ENCODE measurements at regions not wholly inside any gene's neighbourhood (a gene's known extent, or its start where the extent isn't known, plus 50 kb on each side); places are given as distances from the start of the nearest gene placed in this dataset.

DNA sequence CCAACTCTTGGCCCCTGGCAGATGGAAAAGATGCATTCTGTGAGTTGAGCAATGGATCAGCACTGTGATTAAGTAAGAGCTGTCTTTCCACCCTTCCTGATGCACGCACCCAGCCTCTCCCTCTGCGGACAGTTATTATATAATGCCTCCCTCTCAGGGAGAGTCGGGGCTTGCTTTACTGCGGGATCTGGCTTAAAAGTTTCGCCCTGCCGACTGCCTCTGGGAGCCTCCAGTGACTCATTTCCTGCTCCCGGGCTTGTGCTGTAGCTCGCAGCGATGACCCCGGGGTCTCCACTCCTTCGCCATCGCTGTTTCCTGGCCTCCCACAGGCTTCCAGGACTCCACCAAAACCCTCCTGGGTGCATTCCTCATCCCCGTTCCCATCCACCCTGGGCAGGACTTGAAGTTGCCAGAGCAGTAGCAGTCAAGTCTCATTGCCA lies 107.4 kb upstream of the SLC7A1 start:
- H3K4me3 ChIP-seq = no peak overlapping the region
- no peak for DNase-seq (ENCODE audit: extremely low spot score)
- no peak overlapping the region for H3K27ac ChIP-seq (replicated peaks in 1 of 4)
- H3K4me1 ChIP-seq = no peaks in the 10 kb centered on the region
- WGBS = 72% methylated on average over 13 of the region's 13 CpGs
- TF ChIP-seq POLR2A (IDR thresholded peaks at IDR 0.05; ENCODE audit: low read depth) = no peak
- TF ChIP-seq EP300 (IDR thresholded peaks at IDR 0.05) = no peak
- TF ChIP-seq, protein P1, sequence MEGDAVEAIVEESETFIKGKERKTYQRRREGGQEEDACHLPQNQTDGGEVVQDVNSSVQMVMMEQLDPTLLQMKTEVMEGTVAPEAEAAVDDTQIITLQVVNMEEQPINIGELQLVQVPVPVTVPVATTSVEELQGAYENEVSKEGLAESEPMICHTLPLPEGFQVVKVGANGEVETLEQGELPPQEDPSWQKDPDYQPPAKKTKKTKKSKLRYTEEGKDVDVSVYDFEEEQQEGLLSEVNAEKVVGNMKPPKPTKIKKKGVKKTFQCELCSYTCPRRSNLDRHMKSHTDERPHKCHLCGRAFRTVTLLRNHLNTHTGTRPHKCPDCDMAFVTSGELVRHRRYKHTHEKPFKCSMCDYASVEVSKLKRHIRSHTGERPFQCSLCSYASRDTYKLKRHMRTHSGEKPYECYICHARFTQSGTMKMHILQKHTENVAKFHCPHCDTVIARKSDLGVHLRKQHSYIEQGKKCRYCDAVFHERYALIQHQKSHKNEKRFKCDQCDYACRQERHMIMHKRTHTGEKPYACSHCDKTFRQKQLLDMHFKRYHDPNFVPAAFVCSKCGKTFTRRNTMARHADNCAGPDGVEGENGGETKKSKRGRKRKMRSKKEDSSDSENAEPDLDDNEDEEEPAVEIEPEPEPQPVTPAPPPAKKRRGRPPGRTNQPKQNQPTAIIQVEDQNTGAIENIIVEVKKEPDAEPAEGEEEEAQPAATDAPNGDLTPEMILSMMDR (IDR thresholded peaks at IDR 0.05) = no peak
- TF ChIP-seq POLR2AphosphoS5 (IDR thresholded peaks at IDR 0.05) = no peak
- intact Hi-C loops (cut with DNase I) = loop anchor here (10.0 kb wide), 1 partner anchor 198 kb away; no protein-coding TSS in a partner anchor
- H3K36me3 ChIP-seq = no peaks in the 10 kb centered on the region
- peaks cover 0 to 6% (median 0%) of the 10 kb centered on the region in 4 donors for H3K9me3 ChIP-seq
- H3K27me3 ChIP-seq = peaks cover 0 to 3% (median 0%) of the 10 kb centered on the region in 4 donors

DNA sequence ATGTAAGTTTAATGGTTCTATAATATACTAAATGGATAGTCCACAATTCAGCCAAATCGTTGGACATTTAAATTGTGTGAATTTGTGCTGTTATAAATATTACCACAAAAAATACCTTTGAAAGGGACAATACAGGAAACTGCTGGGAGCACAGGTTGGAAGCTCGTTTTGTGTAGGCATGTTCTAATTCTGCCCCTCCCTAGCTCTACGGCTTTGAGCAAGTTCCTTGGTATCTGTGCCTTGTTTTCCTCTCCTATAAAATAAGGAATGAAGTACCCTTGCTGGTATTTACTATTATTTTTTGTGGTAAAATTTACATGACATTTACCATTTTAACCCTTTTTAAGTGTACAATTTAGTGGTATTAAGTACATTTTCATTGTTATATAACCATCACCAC lies 102.6 kb upstream of the SLC7A1 start:
- Histone ChIP-seq H3K36me3 (no peaks in the 10 kb centered on the region), H3K27ac (replicated peaks in 1 of 4) (no peak overlapping the region), H3K27me3 (peaks cover 0 to 3% (median 0%) of the 10 kb centered on the region in 4 donors), H3K4me1 (no peaks in the 10 kb centered on the region), H3K4me3 (no peak overlapping the region), H3K9me3 (no peaks in the 10 kb centered on the region)
- intact Hi-C loops (cut with DNase I) = no loop called here
- TF ChIP-seq, protein P1 (IDR thresholded peaks at IDR 0.05) = no peak
- TF ChIP-seq POLR2AphosphoS5 (IDR thresholded peaks at IDR 0.05) (no peak), EP300 (IDR thresholded peaks at IDR 0.05) (no peak), POLR2A (IDR thresholded peaks at IDR 0.05; ENCODE audit: low read depth) (no peak)
- 88% methylated on average over 3 of the region's 3 CpGs for WGBS
- DNase-seq (ENCODE audit: extremely low spot score) = no peak

DNA sequence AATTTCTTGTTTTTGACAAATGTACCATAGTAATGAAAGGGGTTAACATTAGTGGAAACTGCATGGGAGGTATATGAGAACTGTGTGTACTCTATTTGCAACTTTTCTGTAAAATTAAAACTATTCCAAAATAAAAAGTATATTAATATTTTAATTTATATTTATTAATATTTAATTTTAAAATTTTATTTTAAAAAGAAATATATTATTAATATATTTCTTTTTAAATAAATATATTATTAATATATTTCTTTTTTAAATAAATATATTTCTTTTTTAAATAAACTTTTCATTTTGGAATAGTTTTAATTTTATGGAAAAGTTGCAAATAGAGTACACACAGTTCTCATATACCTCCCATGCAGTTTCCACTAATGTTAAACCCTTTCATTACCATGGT lies 101.1 kb upstream of the SLC7A1 start:
- peaks cover 0 to under 1% (median 0%) of the 10 kb centered on the region in 4 donors for H3K27me3 ChIP-seq
- TF ChIP-seq, protein P1 (IDR thresholded peaks at IDR 0.05) = no peak
- H3K4me1 ChIP-seq = no peaks in the 10 kb centered on the region
- no peaks in the 10 kb centered on the region for H3K9me3 ChIP-seq
- no peaks in the 10 kb centered on the region for H3K36me3 ChIP-seq
- no peak for DNase-seq (ENCODE audit: extremely low spot score)
- no peak overlapping the region for H3K27ac ChIP-seq (replicated peaks in 1 of 4)
- H3K4me3 ChIP-seq = no peak overlapping the region
- intact Hi-C loops (cut with DNase I) = no loop called here

DNA sequence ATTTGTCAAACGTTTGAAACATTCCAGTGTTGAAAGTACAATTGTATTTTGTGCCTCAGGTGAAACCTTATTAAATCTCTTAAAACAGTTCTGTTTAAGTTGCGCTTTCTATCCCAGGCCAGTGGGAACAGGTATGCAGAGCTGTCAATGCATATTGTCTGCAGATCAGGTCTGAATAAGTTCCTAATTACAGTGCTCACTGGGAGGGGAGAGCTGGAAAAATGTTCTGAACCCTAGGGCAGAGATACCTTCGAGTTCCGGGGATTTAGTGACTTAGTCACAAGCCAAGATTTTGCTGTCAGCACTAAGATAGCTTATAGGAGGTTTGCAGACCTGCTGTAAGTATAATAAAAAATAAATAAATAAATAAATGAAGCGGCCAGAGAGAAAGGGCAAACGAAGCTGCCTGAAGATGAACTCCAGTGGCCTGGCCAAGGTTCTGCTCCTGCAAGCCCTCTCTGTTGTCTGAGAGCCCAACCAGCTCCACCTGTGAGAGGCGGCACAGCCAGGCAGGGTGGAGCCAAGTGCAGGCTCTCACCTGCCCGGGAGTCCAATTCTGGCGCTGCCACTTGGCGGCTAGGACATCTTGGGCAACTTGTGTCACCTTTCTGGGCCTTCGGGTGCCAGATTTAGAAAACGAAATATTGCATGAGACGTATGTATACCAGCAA lies 97.9 kb upstream of the SLC7A1 start:
- no peak for DNase-seq (ENCODE audit: extremely low spot score)
- Histone ChIP-seq H3K9me3 (no peaks in the 10 kb centered on the region), H3K27ac (replicated peaks in 1 of 4) (no peak overlapping the region), H3K27me3 (no peaks in the 10 kb centered on the region), H3K4me3 (no peak overlapping the region), H3K4me1 (peaks cover 0 to 3% (median under 1%) of the 10 kb centered on the region in 4 donors), H3K36me3 (no peaks in the 10 kb centered on the region)
- intact Hi-C loops (cut with DNase I) = no loop called here
- TF ChIP-seq POLR2A (IDR thresholded peaks at IDR 0.05; ENCODE audit: low read depth) (no peak), POLR2AphosphoS5 (IDR thresholded peaks at IDR 0.05) (no peak), EP300 (IDR thresholded peaks at IDR 0.05) (no peak)
- TF ChIP-seq, protein P1 (IDR thresholded peaks at IDR 0.05) = no peak
- 91% methylated on average over 13 of the region's 13 CpGs for WGBS

DNA sequence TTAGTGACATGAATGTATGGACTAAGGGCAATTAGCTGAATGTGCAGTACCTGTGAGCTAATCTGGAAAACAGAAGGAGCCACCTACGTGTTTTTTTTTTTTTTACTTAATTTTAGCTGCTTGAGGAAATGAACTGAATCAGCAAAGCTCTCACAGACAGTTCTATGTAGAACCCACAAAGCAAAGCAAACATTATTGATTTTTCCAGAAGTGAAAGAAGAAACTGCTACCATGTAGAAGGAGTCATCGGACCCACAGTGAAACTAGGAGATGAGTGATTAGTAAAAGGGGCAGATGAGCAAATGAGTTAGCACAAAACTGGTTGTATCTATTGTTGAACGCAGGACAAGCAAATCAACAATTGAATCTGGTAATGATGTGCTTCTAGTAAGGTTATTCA lies 94.1 kb upstream of the SLC7A1 start:
- Histone ChIP-seq H3K27ac (replicated peaks in 1 of 4) (no peak overlapping the region), H3K27me3 (no peaks in the 10 kb centered on the region), H3K4me3 (no peak overlapping the region), H3K4me1 (peaks cover 0 to 10% (median 4%) of the 10 kb centered on the region in 4 donors), H3K36me3 (no peaks in the 10 kb centered on the region), H3K9me3 (no peaks in the 10 kb centered on the region)
- DNase-seq (ENCODE audit: extremely low spot score) = no peak
- WGBS = 82% methylated on average over 3 of the region's 3 CpGs
- intact Hi-C loops (cut with DNase I) = no loop called here
- TF ChIP-seq POLR2A (IDR thresholded peaks at IDR 0.05; ENCODE audit: low read depth) (no peak), EP300 (IDR thresholded peaks at IDR 0.05) (no peak), POLR2AphosphoS5 (IDR thresholded peaks at IDR 0.05) (no peak)
- TF ChIP-seq, protein P1 (IDR thresholded peaks at IDR 0.05) = no peak

Measured in esophagus muscularis mucosa (tissue), 4 donors.